ENCODE measurements at regions not wholly inside any gene's neighbourhood (a gene's known extent, or its start where the extent isn't known, plus 50 kb on each side); places are given as distances from the start of the nearest gene placed in this dataset.

- Histone ChIP-seq H3K4me3 (ENCODE audit: insufficient read depth in 1 of 2, low read depth in 1 of 2, low read length in 2 of 2) (no peak overlapping the region), H4K91ac (ENCODE audit: low read length) (no peak overlapping the region), H2AK5ac (ENCODE audit: low read length, severe bottlenecking) (no peak overlapping the region)
These were observed 73.3 kb upstream of the MYL10 start for GRCh38 chr7:101702362-101702850.

GRCh38 chr7:101705331-101705730 lies 76.2 kb upstream of the MYL10 start:
- no peak overlapping the region for H2BK5ac ChIP-seq (ENCODE audit: low read depth, low read length, poor library complexity, severe bottlenecking)
- no peak overlapping the region for H4K91ac ChIP-seq (ENCODE audit: low read length)
- no peak overlapping the region for H3K4me2 ChIP-seq (ENCODE audit: low read length, poor library complexity, severe bottlenecking)
- H4K8ac ChIP-seq (ENCODE audit: low read length): no peak overlapping the region
- no peak overlapping the region for H2AFZ ChIP-seq (ENCODE audit: low read depth, low read length)
- H3K4ac ChIP-seq (ENCODE audit: low read depth in 1 of 2, low read length in 2 of 2): no peak overlapping the region
- H2BK15ac ChIP-seq (ENCODE audit: low read depth, poor library complexity, severe bottlenecking): no peak overlapping the region
- no peak overlapping the region for H2BK12ac ChIP-seq (ENCODE audit: low read length in 2 of 2)
- no peak overlapping the region for H3K27ac ChIP-seq (ENCODE audit: low read length, poor library complexity, severe bottlenecking)
- DNase-seq: no peak
- H3K4me3 ChIP-seq (ENCODE audit: insufficient read depth in 1 of 2, low read depth in 1 of 2, low read length in 2 of 2): no peak overlapping the region
- H3K4me1 ChIP-seq (ENCODE audit: control insufficient read depth, insufficient read depth, low read depth, low read length): peaks cover 1% of the 10 kb centered on the region
- H3K9ac ChIP-seq (ENCODE audit: low read length): no peak overlapping the region
- no peaks in the 10 kb centered on the region for H3K9me3 ChIP-seq (ENCODE audit: control insufficient read depth, low read length)
- no peak overlapping the region for H2BK120ac ChIP-seq (ENCODE audit: low read depth, low read length)
- H3K18ac ChIP-seq (ENCODE audit: low read depth in 1 of 2, low read length in 2 of 2): no peak overlapping the region
- 81% methylated on average over 3 of the region's 3 CpGs for whole genome bisulfite sequencing
- no peak overlapping the region for H3K23ac ChIP-seq (ENCODE audit: low read length in 2 of 2)
- no peak overlapping the region for H3K14ac ChIP-seq (ENCODE audit: low read length in 2 of 2)
- H3K27me3 ChIP-seq (ENCODE audit: control insufficient read depth in 1 of 2, insufficient read depth in 1 of 2, low read length in 2 of 2): peaks cover 25 to 59% of the 10 kb centered on the region in 2 experiments
- no peaks in the 10 kb centered on the region for H3K79me1 ChIP-seq (replicated peaks; ENCODE audit: low read length, poor library complexity, severe bottlenecking)
- no peak overlapping the region for H2AK5ac ChIP-seq (ENCODE audit: low read length, severe bottlenecking)
- H3K36me3 ChIP-seq (ENCODE audit: control insufficient read depth in 1 of 2, insufficient read depth in 2 of 2, low read depth in 1 of 2, low read length in 2 of 2): no peaks in the 10 kb centered on the region

More at GRCh38 chr7:101702362-101702850, 73.3 kb upstream of the MYL10 start:
- DNase-seq: no peak
- H2BK120ac ChIP-seq (ENCODE audit: low read depth, low read length): no peak overlapping the region
- no peak overlapping the region for H4K8ac ChIP-seq (ENCODE audit: low read length)
- H3K9me3 ChIP-seq (ENCODE audit: control insufficient read depth, low read length): no peaks in the 10 kb centered on the region
- H3K18ac ChIP-seq (ENCODE audit: low read depth in 1 of 2, low read length in 2 of 2): no peak overlapping the region
- H3K27ac ChIP-seq (ENCODE audit: low read length, poor library complexity, severe bottlenecking): no peak overlapping the region
- no peak overlapping the region for H3K9ac ChIP-seq (ENCODE audit: low read length)
- no peak overlapping the region for H3K4me2 ChIP-seq (ENCODE audit: low read length, poor library complexity, severe bottlenecking)
- no peak overlapping the region for H3K14ac ChIP-seq (ENCODE audit: low read length in 2 of 2)
- peaks cover 35 to 68% of the 10 kb centered on the region in 2 experiments for H3K27me3 ChIP-seq (ENCODE audit: control insufficient read depth in 1 of 2, insufficient read depth in 1 of 2, low read length in 2 of 2)
- no peak overlapping the region for H2AFZ ChIP-seq (ENCODE audit: low read depth, low read length)
- no peak overlapping the region for H3K23ac ChIP-seq (ENCODE audit: low read length in 2 of 2)
- H2BK12ac ChIP-seq (ENCODE audit: low read length in 2 of 2): no peak overlapping the region
- no peak overlapping the region for H2BK5ac ChIP-seq (ENCODE audit: low read depth, low read length, poor library complexity, severe bottlenecking)
- H3K79me1 ChIP-seq (replicated peaks; ENCODE audit: low read length, poor library complexity, severe bottlenecking): no peaks in the 10 kb centered on the region
- H3K4me1 ChIP-seq (ENCODE audit: control insufficient read depth, insufficient read depth, low read depth, low read length): no peaks in the 10 kb centered on the region
- no peaks in the 10 kb centered on the region for H3K36me3 ChIP-seq (ENCODE audit: control insufficient read depth in 1 of 2, insufficient read depth in 2 of 2, low read depth in 1 of 2, low read length in 2 of 2)
- WGBS: 65% methylated on average over 12 of the region's 13 CpGs
- no peak overlapping the region for H3K4ac ChIP-seq (ENCODE audit: low read depth in 1 of 2, low read length in 2 of 2)
- no peak overlapping the region for H2BK15ac ChIP-seq (ENCODE audit: low read depth, poor library complexity, severe bottlenecking)

- Histone ChIP-seq H3K14ac (ENCODE audit: low read length in 2 of 2) (no peak overlapping the region), H3K18ac (ENCODE audit: low read depth in 1 of 2, low read length in 2 of 2) (no peak overlapping the region), H3K79me1 (replicated peaks; ENCODE audit: low read length, poor library complexity, severe bottlenecking) (no peaks in the 10 kb centered on the region), H4K91ac (ENCODE audit: low read length) (no peak overlapping the region), H2BK5ac (ENCODE audit: low read depth, low read length, poor library complexity, severe bottlenecking) (no peak overlapping the region), H3K9ac (ENCODE audit: low read length) (no peak overlapping the region), H3K36me3 (ENCODE audit: control insufficient read depth in 1 of 2, insufficient read depth in 2 of 2, low read depth in 1 of 2, low read length in 2 of 2) (no peaks in the 10 kb centered on the region), H3K4ac (ENCODE audit: low read depth in 1 of 2, low read length in 2 of 2) (no peak overlapping the region), H2AFZ (ENCODE audit: low read depth, low read length) (no peak overlapping the region), H2BK15ac (ENCODE audit: low read depth, poor library complexity, severe bottlenecking) (no peak overlapping the region), H3K9me3 (ENCODE audit: control insufficient read depth, low read length) (no peaks in the 10 kb centered on the region), H2AK5ac (ENCODE audit: low read length, severe bottlenecking) (no peak overlapping the region), H3K4me1 (ENCODE audit: control insufficient read depth, insufficient read depth, low read depth, low read length) (peaks cover 1% of the 10 kb centered on the region), H2BK12ac (ENCODE audit: low read length in 2 of 2) (no peak overlapping the region), H3K4me2 (ENCODE audit: low read length, poor library complexity, severe bottlenecking) (no peak overlapping the region), H3K27me3 (ENCODE audit: control insufficient read depth in 1 of 2, insufficient read depth in 1 of 2, low read length in 2 of 2) (peaks cover 19 to 50% of the 10 kb centered on the region in 2 experiments), H2BK120ac (ENCODE audit: low read depth, low read length) (no peak overlapping the region), H3K23ac (ENCODE audit: low read length in 2 of 2) (no peak overlapping the region), H3K4me3 (ENCODE audit: insufficient read depth in 1 of 2, low read depth in 1 of 2, low read length in 2 of 2) (no peak overlapping the region), H4K8ac (ENCODE audit: low read length) (no peak overlapping the region), H3K27ac (ENCODE audit: low read length, poor library complexity, severe bottlenecking) (no peak overlapping the region)
- 87% methylated on average over 5 of the region's 8 CpGs for WGBS
- no peak for DNase-seq
These were observed 78.5 kb upstream of the MYL10 start for GRCh38 chr7:101707587-101707986.

- 79% methylated on average over 7 of the region's 7 CpGs for whole genome bisulfite sequencing
These were observed 79.1 kb upstream of the MYL10 start for GRCh38 chr7:101708223-101708622.

More at GRCh38 chr7:101708223-101708622, 79.1 kb upstream of the MYL10 start:
- Histone ChIP-seq H3K4me3 (ENCODE audit: insufficient read depth in 1 of 2, low read depth in 1 of 2, low read length in 2 of 2) (no peak overlapping the region), H3K36me3 (ENCODE audit: control insufficient read depth in 1 of 2, insufficient read depth in 2 of 2, low read depth in 1 of 2, low read length in 2 of 2) (no peaks in the 10 kb centered on the region), H2BK12ac (ENCODE audit: low read length in 2 of 2) (no peak overlapping the region), H3K27ac (ENCODE audit: low read length, poor library complexity, severe bottlenecking) (no peak overlapping the region), H2BK5ac (ENCODE audit: low read depth, low read length, poor library complexity, severe bottlenecking) (no peak overlapping the region), H3K4me2 (ENCODE audit: low read length, poor library complexity, severe bottlenecking) (no peak overlapping the region), H3K14ac (ENCODE audit: low read length in 2 of 2) (no peak overlapping the region), H2BK15ac (ENCODE audit: low read depth, poor library complexity, severe bottlenecking) (no peak overlapping the region), H3K27me3 (ENCODE audit: control insufficient read depth in 1 of 2, insufficient read depth in 1 of 2, low read length in 2 of 2) (peaks cover 19 to 52% of the 10 kb centered on the region in 2 experiments), H3K9ac (ENCODE audit: low read length) (no peak overlapping the region), H2AFZ (ENCODE audit: low read depth, low read length) (no peak overlapping the region), H3K4ac (ENCODE audit: low read depth in 1 of 2, low read length in 2 of 2) (no peak overlapping the region), H3K23ac (ENCODE audit: low read length in 2 of 2) (no peak overlapping the region), H3K79me1 (replicated peaks; ENCODE audit: low read length, poor library complexity, severe bottlenecking) (no peaks in the 10 kb centered on the region), H3K9me3 (ENCODE audit: control insufficient read depth, low read length) (no peaks in the 10 kb centered on the region), H3K4me1 (ENCODE audit: control insufficient read depth, insufficient read depth, low read depth, low read length) (peaks cover 1% of the 10 kb centered on the region), H4K8ac (ENCODE audit: low read length) (no peak overlapping the region), H2AK5ac (ENCODE audit: low read length, severe bottlenecking) (no peak overlapping the region), H4K91ac (ENCODE audit: low read length) (no peak overlapping the region), H3K18ac (ENCODE audit: low read depth in 1 of 2, low read length in 2 of 2) (no peak overlapping the region), H2BK120ac (ENCODE audit: low read depth, low read length) (no peak overlapping the region)
- no peak for DNase-seq
